A673 (cell line): ENCODE measurements at regions not wholly inside any gene's neighbourhood (a gene's known extent, or its start where the extent isn't known, plus 50 kb on each side); places are given as distances from the start of the nearest gene placed in this dataset.

Experiments
- BruUV-seq: library from RNA; stranded (reverse); fragments of 400-500 nt; replicated peaks from 2 replicates; lab custom pipeline; 2021; lab: Mats Ljungman, UMichigan
- CTCF ChIA-PET: fragments of 300-600 bp; sonication (Branson Sonifier 250); formaldehyde crosslinking; loops from one replicate; lab custom pipeline; 2022; ENCODE audit warnings: antibody characterized with exemption; lab: Charles Lee
- POLR2A ChIA-PET: fragments of 300-600 bp; sonication (Branson Sonifier 250); formaldehyde crosslinking; loops from one replicate; lab custom pipeline; 2022; ENCODE audit warnings: antibody characterized with exemption; ENCODE audit not compliant: low non-redundant PET; lab: Charles Lee
- DNase-seq: peaks from one replicate; pipeline ENCODE4 v3.0.0-alpha.2; 2015; ENCODE audit warnings: low spot score
- H3K27ac ChIP-seq: fragments of 200-600 bp; sonication (generic); 2 replicates; pipeline ENCODE4 v1.5.1; 2016; ENCODE audit warnings: mixed run types, low read depth, mild to moderate bottlenecking, mixed read lengths, antibody characterized with exemption, low read length; ENCODE audit not compliant: poor library complexity, severe bottlenecking
- H3K27me3 ChIP-seq: fragments of 200-600 bp; sonication (generic); replicated peaks from 2 replicates; pipeline ENCODE4 v1.6.1; 2017; ENCODE audit warnings: mixed run types, low read depth, mild to moderate bottlenecking, mixed read lengths, antibody characterized with exemption, low read length; ENCODE audit not compliant: insufficient read depth, poor library complexity
- H3K36me3 ChIP-seq: fragments of 200-600 bp; sonication (generic); 2 replicates; pipeline ENCODE4 v1.6.1; 2016; ENCODE audit warnings: mixed run types, mild to moderate bottlenecking, mixed read lengths, antibody characterized with exemption, low read length; ENCODE audit not compliant: insufficient read depth, poor library complexity, severe bottlenecking
- H3K4me1 ChIP-seq: fragments of 200-600 bp; sonication (generic); 2 replicates; pipeline ENCODE4 v1.6.1; 2017; ENCODE audit warnings: mixed run types, mild to moderate bottlenecking, mixed read lengths, antibody characterized with exemption, low read length; ENCODE audit not compliant: insufficient read depth, poor library complexity, severe bottlenecking
- H3K4me3 ChIP-seq: fragments of 200-600 bp; sonication (generic); 2 replicates; pipeline ENCODE4 v1.5.1; 2016; ENCODE audit warnings: low read depth, mixed run types, mild to moderate bottlenecking, mixed read lengths, low read length; ENCODE audit not compliant: poor library complexity, severe bottlenecking
- H3K9me3 ChIP-seq: fragments of 200-600 bp; sonication (generic); 2 replicates; pipeline ENCODE4 v1.6.1; 2016; ENCODE audit warnings: mixed run types, low read depth, mild to moderate bottlenecking, mixed read lengths, antibody characterized with exemption, low read length; ENCODE audit not compliant: poor library complexity, severe bottlenecking
- EZH2 ChIP-seq: fragments of 200-600 bp; sonication (generic); IDR thresholded peaks from 2 replicates; pipeline ENCODE4 v1.6.1; 2017; ENCODE audit warnings: borderline replicate concordance, low read depth, mild to moderate bottlenecking, mixed read lengths, antibody characterized with exemption, low read length; ENCODE audit not compliant: poor library complexity, severe bottlenecking
- intact Hi-C: fragments of 100-400 bp; cut with micrococcal nuclease; formaldehyde crosslinking; loops from one replicate; pipeline ENCODE4 v1.10.0; 2022; ENCODE audit not compliant: unreplicated experiment
- TF ChIP-seq, protein P1 (sequence below): fragments of 300-800, 200-600 bp; sonication (generic); conservative IDR thresholded peaks from 2 replicates; pipeline ENCODE4 v1.5.1; 2017; ENCODE audit warnings: low read depth, mild to moderate bottlenecking, antibody characterized with exemption, low read length, moderate library complexity, mixed read lengths

DNA sequence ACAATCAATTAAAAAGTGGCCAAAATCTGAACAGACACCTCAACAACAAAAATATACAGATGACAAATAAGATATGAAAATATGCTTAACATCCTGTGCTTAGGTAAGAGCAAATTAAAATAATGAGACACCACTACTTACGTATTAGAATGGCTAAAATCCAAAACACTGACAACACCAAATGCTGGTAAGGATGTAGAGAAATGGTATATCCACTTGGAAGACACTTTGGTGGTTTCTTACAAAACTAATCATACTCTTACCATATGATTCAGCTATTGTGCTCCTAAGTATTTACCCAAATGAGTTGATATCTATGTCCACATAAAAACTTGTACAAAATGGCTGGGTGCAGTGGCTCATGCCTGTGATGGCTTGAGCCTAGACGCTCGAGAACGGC lies 51.7 kb upstream of the ZNF599 start:
- ChIA-PET CTCF (no interaction called here), POLR2A (no interaction called here)
- DNase-seq = no peak
- H3K36me3 ChIP-seq = no peaks in the 10 kb centered on the region
- H3K9me3 ChIP-seq = no peaks in the 10 kb centered on the region
- peaks cover 6% of the 10 kb centered on the region for H3K4me1 ChIP-seq
- no peak for TF ChIP-seq EZH2
- TF ChIP-seq, protein P1, sequence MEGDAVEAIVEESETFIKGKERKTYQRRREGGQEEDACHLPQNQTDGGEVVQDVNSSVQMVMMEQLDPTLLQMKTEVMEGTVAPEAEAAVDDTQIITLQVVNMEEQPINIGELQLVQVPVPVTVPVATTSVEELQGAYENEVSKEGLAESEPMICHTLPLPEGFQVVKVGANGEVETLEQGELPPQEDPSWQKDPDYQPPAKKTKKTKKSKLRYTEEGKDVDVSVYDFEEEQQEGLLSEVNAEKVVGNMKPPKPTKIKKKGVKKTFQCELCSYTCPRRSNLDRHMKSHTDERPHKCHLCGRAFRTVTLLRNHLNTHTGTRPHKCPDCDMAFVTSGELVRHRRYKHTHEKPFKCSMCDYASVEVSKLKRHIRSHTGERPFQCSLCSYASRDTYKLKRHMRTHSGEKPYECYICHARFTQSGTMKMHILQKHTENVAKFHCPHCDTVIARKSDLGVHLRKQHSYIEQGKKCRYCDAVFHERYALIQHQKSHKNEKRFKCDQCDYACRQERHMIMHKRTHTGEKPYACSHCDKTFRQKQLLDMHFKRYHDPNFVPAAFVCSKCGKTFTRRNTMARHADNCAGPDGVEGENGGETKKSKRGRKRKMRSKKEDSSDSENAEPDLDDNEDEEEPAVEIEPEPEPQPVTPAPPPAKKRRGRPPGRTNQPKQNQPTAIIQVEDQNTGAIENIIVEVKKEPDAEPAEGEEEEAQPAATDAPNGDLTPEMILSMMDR = no peak
- no TSS peak for BruUV-seq
- intact Hi-C loops = no loop called here
- H3K27ac ChIP-seq = no peak overlapping the region
- no peaks in the 10 kb centered on the region for H3K27me3 ChIP-seq
- H3K4me3 ChIP-seq = no peak overlapping the region
